Suprapubic skin (tissue), 4 donors: ENCODE measurements at regions not wholly inside any gene's neighbourhood (a gene's known extent, or its start where the extent isn't known, plus 50 kb on each side); places are given as distances from the start of the nearest gene placed in this dataset.

Source experiments
- DNase-seq, 2 donors: peaks; one replicate each; pipeline ENCODE4 v3.0.0-alpha.2; 2019; ENCODE audit warnings: low spot score in 2 of 2
- H3K27ac ChIP-seq: fragments of 200-600 bp; sonication (generic); one replicate; pipeline ENCODE4 v1.5.1; 2019
- H3K27me3 ChIP-seq: fragments of 200-600 bp; sonication (generic); one replicate; pipeline ENCODE4 v1.5.1; 2019
- H3K36me3 ChIP-seq: fragments of 200-600 bp; sonication (generic); one replicate; pipeline ENCODE4 v1.5.1; 2019
- H3K4me1 ChIP-seq: fragments of 200-600 bp; sonication (generic); one replicate; pipeline ENCODE4 v1.5.1; 2019
- H3K4me3 ChIP-seq: fragments of 200-600 bp; sonication (generic); one replicate; pipeline ENCODE4 v1.5.1; 2019; ENCODE audit warnings: mild to moderate bottlenecking
- H3K9me3 ChIP-seq: fragments of 200-600 bp; sonication (generic); one replicate; pipeline ENCODE4 v1.5.1; 2019
- CTCF ChIP-seq, 2 donors: fragments of 200-600 bp in 1 of 2; fragments of 450-650 bp in 1 of 2; sonication (generic) in 1 of 2; IDR thresholded peaks; one replicate each; pipeline ENCODE4 v1.5.1; 2016 to 2019; ENCODE audit warnings: antibody characterized with exemption in 2 of 2, mild to moderate bottlenecking in 1 of 2, moderate library complexity in 1 of 2
- EP300 ChIP-seq: sonication (generic); formaldehyde crosslinking; IDR thresholded peaks from one replicate; pipeline ENCODE4 v1.6.1; 2017; ENCODE audit warnings: antibody characterized with exemption
- POLR2A ChIP-seq, 2 donors: fragments of 450-650 bp; IDR thresholded peaks; one replicate each; pipeline ENCODE4 v1.6.1; 2017; ENCODE audit warnings: antibody characterized with exemption in 2 of 2, mild to moderate bottlenecking in 2 of 2, moderate library complexity in 2 of 2
- POLR2AphosphoS5 ChIP-seq, 3 donors: sonication (generic); formaldehyde crosslinking; IDR thresholded peaks; one replicate each; pipeline ENCODE4 v1.6.1; 2017; ENCODE audit warnings: antibody characterized with exemption in 3 of 3
- WGBS: methylation state at CpG from one replicate; pipeline ENCODE4 v1.1.5; 2018; 5-methylcytosine and 5-hydroxymethylcytosine counted together

GRCh38 chr3:159364511-159364910, 562.7 kb downstream of the MFSD1 start:
- no peak for DNase-seq
- Histone ChIP-seq H3K9me3 (no peaks in the 10 kb centered on the region), H3K27me3 (no peaks in the 10 kb centered on the region), H3K36me3 (no peaks in the 10 kb centered on the region), H3K4me3 (no peak overlapping the region), H3K27ac (no peak overlapping the region), H3K4me1 (no peaks in the 10 kb centered on the region)
- 33% methylated on average over 1 of the region's 1 CpG for WGBS
- TF ChIP-seq CTCF (IDR thresholded peaks at IDR 0.05): no peak
- TF ChIP-seq POLR2A (IDR thresholded peaks at IDR 0.05): no peak
- no peak for TF ChIP-seq POLR2AphosphoS5 (IDR thresholded peaks at IDR 0.05)
- no peak for TF ChIP-seq EP300

GRCh38 chr3:159366476-159366875, 564.6 kb downstream of the MFSD1 start:
- no peaks in the 10 kb centered on the region for H3K4me1 ChIP-seq
- no peaks in the 10 kb centered on the region for H3K36me3 ChIP-seq
- no peak overlapping the region for H3K27ac ChIP-seq
- H3K4me3 ChIP-seq: no peak overlapping the region
- H3K27me3 ChIP-seq: no peaks in the 10 kb centered on the region
- DNase-seq: no peak
- TF ChIP-seq POLR2A (IDR thresholded peaks at IDR 0.05): no peak
- TF ChIP-seq CTCF (IDR thresholded peaks at IDR 0.05): no peak
- no peak for TF ChIP-seq POLR2AphosphoS5 (IDR thresholded peaks at IDR 0.05)
- TF ChIP-seq EP300: no peak
- no peaks in the 10 kb centered on the region for H3K9me3 ChIP-seq

GRCh38 chr3:159371961-159372360, 570.1 kb downstream of the MFSD1 start:
- DNase-seq: no peak
- WGBS: 88% methylated on average over 1 of the region's 1 CpG
- Histone ChIP-seq H3K4me1 (no peaks in the 10 kb centered on the region), H3K4me3 (no peak overlapping the region), H3K27me3 (no peaks in the 10 kb centered on the region), H3K9me3 (no peaks in the 10 kb centered on the region), H3K27ac (no peak overlapping the region), H3K36me3 (no peaks in the 10 kb centered on the region)
- TF ChIP-seq POLR2A (IDR thresholded peaks at IDR 0.05) (no peak), CTCF (IDR thresholded peaks at IDR 0.05) (no peak), POLR2AphosphoS5 (IDR thresholded peaks at IDR 0.05) (no peak), EP300 (no peak)

- TF ChIP-seq CTCF (IDR thresholded peaks at IDR 0.05) (no peak), EP300 (no peak), POLR2AphosphoS5 (IDR thresholded peaks at IDR 0.05) (no peak), POLR2A (IDR thresholded peaks at IDR 0.05) (no peak)
- Histone ChIP-seq H3K4me3 (no peak overlapping the region), H3K27me3 (no peaks in the 10 kb centered on the region), H3K9me3 (no peaks in the 10 kb centered on the region), H3K36me3 (no peaks in the 10 kb centered on the region), H3K4me1 (no peaks in the 10 kb centered on the region), H3K27ac (no peak overlapping the region)
- no peak for DNase-seq
- WGBS: 29% methylated on average over 4 of the region's 4 CpGs
Measured at GRCh38 chr3:159378396-159379194, 576.7 kb downstream of the MFSD1 start.

- Histone ChIP-seq H3K27ac (no peak overlapping the region), H3K27me3 (no peaks in the 10 kb centered on the region), H3K4me3 (no peak overlapping the region), H3K4me1 (no peaks in the 10 kb centered on the region), H3K36me3 (no peaks in the 10 kb centered on the region), H3K9me3 (no peaks in the 10 kb centered on the region)
- no peak for DNase-seq
- 55% methylated on average over 4 of the region's 4 CpGs for WGBS
- TF ChIP-seq POLR2A (IDR thresholded peaks at IDR 0.05): no peak
- no peak for TF ChIP-seq EP300
- TF ChIP-seq CTCF (IDR thresholded peaks at IDR 0.05): no peak
- TF ChIP-seq POLR2AphosphoS5 (IDR thresholded peaks at IDR 0.05): no peak
Measured at GRCh38 chr3:159380891-159381290, 579.0 kb downstream of the MFSD1 start.
